GM20431 (cell line): ENCODE measurements at regions not wholly inside any gene's neighbourhood (a gene's known extent, or its start where the extent isn't known, plus 50 kb on each side); places are given as distances from the start of the nearest gene placed in this dataset.
"Not testable (repeated sequence)": the region's sequence is repeated elsewhere in the genome, so short reads cannot be mapped to it uniquely, and the experiment has no call there.

Experiments used
- in situ Hi-C: fragments of 300-500 bp; cut with MseI, MboI; formaldehyde crosslinking; loops from one replicate; pipeline ENCODE4 v1.15.0; 2020; ENCODE audit warnings: low sequenced_read_pairs; ENCODE audit not compliant: unreplicated experiment

GRCh38 chr3:36058404-36059030 is 321.8 kb upstream of the STAC start:
- in situ Hi-C loops: no loop called here

DNA sequence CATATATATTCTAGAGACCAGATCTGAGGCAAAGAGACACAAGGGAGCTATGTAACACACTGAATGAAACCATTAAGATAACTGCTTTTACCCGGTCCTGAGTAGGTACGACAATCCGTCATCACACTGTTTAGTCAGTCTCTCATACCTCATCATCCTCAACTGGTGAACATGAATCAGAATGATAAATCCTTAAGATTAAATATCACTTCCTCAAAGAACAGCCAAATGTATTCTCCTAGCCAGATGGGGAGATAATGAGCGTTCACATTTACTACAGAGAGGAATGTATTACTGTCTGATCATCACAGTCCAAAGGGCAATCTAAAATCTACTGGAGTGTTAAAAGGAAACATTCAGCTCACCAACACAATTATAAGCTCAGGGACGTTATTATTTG is 319.4 kb upstream of the STAC start:
- in situ Hi-C loops: no loop called here

DNA sequence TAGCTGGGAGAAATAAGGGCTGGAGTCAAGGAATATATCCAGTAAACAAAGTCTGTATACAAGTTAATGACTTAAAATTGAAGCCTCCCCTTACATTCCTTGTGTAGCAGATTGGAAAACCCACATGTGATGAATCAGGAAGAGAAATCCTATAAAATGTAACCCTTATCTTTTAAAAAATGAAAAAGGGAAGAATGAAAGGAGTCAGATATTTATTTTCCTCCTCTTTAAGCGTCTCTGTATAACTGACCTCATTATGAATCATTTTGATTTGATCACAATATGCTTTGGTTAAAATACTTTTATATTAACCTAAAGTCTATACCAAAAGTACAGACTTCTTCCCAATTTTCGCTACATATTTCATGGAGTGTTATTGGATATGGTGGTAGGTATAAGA is 316.3 kb upstream of the STAC start:
- in situ Hi-C loops: no loop called here

GRCh38 chr3:36065321-36065720 is 315.0 kb upstream of the STAC start:
- in situ Hi-C loops: no loop called here

GRCh38 chr3:36075491-36075890 is 304.8 kb upstream of the STAC start:
- in situ Hi-C loops: no loop called here

DNA sequence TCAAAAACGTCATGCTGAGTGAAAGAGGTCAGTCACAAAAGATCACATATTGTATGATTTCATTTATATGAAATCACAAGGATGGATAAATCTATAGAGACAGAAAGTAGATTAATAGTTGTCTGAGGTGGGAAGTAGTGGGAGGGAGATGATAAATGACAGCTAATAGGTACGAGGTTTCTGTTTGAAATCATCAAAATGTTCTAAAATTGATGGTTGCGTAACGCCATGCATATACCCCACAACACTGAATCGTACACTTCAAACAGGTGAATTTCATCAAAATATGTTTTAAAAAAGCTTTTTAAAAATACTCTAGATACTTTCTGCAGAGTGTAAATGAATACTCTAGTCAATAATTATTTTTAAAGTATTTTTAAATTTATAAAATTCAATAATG is 303.0 kb upstream of the STAC start:
- in situ Hi-C loops: no loop called here

DNA sequence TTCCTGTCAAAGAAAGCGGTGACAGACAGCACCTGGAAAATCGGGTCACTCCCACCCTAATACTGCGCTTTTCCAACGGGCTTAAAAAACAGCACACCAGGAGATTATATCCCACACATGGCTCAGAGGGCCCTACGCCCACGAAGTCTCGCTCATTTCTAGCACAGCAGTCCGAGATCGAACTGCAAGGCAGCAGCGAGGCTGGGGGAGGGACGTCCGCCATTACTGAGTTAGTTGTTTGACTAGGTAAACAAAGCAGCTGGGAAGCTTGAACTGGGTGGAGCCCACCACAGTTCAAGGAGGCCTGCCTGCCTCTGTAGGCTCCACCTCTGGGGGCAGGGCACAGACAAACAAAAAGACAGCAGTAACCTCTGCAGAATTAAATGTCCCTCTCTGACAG is 297.3 kb upstream of the STAC start:
- in situ Hi-C loops: not testable (repeated sequence)

DNA sequence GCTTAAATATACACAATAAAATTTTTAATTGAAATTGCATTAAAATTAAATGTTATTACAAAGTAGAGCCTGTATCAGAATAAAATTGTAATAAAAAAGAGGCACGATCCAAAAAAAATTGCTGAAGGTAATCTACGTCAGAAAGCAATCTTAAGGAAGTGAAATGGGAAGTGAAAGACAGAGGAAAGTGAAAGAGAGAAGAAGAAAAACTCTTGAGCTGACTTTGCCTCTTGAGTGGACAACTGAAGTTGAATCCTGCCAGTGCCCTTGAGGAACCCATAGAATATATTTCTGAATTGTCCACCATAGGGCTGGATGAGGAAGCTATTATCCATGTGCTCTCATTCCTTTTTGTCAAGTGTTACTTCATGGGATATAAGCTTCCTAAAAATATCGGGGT is 285.1 kb upstream of the STAC start:
- in situ Hi-C loops: no loop called here

GRCh38 chr3:36097209-36097608 is 283.1 kb upstream of the STAC start:
- in situ Hi-C loops: no loop called here

DNA sequence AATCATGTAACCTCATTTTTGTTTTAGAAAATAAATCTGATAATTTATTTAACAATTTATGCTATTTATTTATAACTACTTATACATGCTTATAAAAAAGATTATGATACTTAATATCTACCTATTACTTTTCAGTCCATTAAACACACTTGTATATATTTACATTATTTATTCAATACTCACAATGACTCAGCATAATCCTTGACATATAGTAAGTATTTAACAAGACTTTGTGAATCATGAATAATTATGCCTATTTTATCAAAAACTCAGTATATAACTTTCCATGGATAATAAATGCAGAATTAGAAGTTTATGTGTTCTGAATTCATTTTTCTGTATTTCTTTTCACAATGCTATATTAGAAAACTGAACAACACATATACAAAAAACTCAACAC is 266.0 kb upstream of the STAC start:
- in situ Hi-C loops: no loop called here

GRCh38 chr3:36124118-36124796 is 256.0 kb upstream of the STAC start:
- in situ Hi-C loops: no loop called here

DNA sequence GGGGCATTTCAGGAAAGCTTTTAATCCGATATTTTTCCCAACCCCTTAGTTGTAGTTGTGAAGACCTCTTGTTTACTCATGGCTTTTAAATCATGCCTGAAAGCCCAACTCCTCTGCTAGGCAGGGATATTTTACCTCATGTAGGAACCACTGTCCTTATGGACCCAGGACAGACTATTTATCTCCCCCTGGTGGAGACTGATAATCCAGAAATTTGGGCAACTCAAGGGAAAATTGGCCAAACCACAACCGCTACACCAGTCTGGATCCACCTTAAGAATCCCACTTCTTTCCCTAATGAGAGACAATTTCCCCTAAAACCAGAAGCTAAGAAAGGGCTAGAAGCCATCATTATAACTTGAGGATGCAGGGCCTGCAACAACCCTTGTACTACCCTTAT is 248.1 kb upstream of the STAC start:
- in situ Hi-C loops: no loop called here

- in situ Hi-C loops: no loop called here
Measured at GRCh38 chr3:36135863-36136262, 244.4 kb upstream of the STAC start.

GRCh38 chr3:36142746-36143145 is 237.6 kb upstream of the STAC start:
- in situ Hi-C loops: no loop called here

DNA sequence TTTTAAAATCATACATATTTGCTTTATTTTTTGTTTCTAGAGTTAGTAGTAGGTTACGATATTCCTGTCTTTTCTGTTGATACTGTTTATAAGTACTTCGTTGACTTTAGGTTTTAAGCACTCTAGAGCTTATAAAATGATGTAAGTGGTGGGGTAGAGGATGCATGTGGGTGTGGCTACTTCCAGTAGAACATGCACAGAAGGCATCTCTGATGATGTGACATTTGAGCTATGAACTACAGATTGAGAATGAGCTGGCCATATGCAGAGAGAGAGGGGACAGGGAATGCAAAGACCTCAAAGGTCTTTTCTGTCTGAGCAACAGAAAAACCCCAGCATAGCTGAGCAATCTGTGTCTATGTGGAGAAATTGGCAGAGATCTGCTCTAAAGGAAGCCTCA is 233.9 kb upstream of the STAC start:
- in situ Hi-C loops: no loop called here

DNA sequence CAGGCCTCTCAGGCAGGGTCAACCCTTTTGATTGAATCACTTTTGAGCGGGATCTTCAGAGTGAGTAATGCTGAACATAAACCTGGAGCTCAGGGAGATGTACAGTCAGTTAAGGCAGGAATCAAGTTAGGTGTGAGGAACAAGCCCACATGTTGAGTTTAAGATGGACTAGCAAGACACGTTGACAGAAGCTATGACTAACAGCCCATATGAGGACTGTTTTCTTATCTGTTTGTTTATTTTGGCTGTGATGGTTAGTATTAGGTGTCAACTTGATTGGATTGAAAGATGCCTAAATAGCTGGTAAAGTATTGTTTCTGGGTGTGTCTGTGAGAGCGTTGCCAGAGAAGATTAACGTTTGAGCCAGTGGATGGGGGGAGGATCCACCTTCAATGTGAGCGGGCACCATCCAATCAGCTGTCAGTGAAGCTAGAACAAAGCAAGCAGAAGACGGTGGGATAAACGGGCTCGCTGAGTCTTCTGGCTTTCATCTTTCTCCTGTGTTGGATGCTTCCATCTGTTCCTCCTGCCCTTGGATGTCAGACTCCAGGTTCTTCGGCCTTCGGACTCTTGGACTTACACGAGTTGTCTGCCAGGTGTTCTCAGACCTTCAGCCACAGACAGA is 232.3 kb upstream of the STAC start:
- in situ Hi-C loops: no loop called here

DNA sequence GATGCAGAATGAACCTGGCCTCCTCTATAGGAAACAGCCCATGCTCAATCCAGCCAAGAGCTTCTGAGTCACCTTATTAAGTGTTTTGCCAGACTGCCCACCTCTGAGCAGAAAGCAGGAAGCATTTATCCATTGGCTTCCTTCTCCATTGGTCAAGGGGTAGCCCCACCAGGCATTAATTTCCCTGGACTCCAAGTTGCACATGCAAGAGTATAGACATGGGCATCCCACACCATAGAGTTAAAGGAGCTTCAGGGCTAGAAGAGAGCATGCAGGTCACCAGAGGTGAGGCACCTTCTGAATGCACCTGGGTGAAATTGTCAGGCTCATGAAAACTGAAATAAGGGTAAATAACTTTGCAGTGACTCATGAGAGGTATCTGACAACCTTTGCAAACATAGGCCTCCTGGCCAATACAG is 230.8 kb upstream of the STAC start:
- in situ Hi-C loops: no loop called here

DNA sequence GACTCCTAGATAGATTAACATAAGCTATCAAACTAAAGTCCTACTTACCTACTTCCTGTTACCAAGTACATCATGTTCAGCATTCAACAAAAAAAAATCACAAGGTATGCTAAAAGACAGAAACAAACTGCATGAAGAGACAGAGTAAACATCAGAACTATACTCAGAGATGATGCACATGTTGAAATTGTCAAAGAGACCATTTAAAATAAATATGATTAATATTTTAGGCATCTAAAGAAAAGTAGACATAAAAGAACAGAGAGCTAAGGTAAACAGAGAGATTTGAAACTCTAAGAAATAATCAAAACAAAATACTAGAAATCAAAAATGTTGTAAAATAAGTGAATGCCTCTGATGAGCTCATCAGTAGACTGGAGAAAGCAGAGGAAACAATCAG is 224.8 kb upstream of the STAC start:
- in situ Hi-C loops: no loop called here

GRCh38 chr3:36164400-36164799 is 215.9 kb upstream of the STAC start:
- in situ Hi-C loops: no loop called here

DNA sequence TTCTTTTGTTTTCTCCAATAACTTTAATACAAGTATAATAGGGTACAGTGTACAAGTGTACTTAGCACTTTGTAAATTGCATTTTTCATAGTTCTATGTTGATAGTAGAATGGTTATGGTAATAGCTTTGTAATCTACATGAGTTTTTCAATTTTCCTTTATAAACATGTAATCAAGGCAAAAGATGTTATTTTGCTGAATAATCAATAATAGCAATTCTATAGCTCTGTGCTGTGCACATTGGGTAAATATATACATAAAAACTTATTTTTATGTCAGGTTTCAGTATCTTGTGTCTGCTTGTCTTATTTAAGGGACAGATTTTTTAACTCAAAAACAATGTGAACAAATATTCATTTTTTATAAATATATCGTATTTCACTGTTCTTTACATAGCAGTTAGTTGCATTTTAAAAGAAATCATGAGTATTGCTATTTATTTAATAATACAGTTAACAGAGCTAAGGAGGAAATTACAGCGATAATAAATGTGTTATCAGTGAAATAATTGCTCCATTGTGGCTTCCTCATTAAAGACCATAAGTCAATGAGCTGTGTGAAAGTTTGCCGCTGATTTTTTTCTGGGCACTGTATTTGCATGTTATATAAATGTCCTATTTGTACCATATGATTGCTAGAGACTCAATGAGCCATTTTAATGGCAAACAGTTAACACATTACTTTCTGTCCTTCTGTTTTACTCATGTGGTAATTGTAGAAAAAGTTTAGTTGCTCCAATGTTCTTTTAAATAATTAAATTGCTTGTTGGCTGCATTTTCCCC is 214.6 kb upstream of the STAC start:
- in situ Hi-C loops: no loop called here

DNA sequence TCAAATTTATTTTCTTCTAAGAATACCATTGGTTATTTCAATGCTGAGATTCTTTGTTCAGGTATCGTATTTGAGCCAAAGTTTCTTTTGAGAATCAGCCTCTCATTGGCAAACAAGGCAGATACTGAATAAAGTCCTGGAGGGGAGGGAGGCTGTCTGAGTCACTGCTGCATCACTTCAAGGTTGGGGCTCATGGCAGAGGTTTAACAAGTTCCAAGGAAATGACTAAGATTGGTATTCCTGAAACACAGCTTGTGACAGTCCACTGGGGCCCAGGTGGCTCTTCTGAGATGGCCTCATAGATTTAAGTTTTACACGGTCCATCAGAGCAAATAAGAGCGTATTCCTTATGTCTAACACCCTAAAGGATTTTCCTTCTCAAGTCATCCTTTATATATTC is 213.8 kb upstream of the STAC start:
- in situ Hi-C loops: no loop called here
